ENCODE measurements at regions not wholly inside any gene's neighbourhood (a gene's known extent, or its start where the extent isn't known, plus 50 kb on each side); places are given as distances from the start of the nearest gene placed in this dataset.

- TF ChIP-seq CTCF (IDR thresholded peaks at IDR 0.05 in 8 of 11, conservative IDR thresholded peaks at IDR 0.05 in 3 of 11) = no peak
- no peak for TF ChIP-seq POLR2AphosphoS5 (IDR thresholded peaks at IDR 0.05)
Observed at GRCh38 chr4:15303052-15303641, 124.7 kb upstream of the C1QTNF7 start.
